GM18502 (cell line): ENCODE measurements at regions not wholly inside any gene's neighbourhood (a gene's known extent, or its start where the extent isn't known, plus 50 kb on each side); places are given as distances from the start of the nearest gene placed in this dataset.

Source experiments
- ATAC-seq: cut with Tn5 transposase; IDR thresholded peaks from one replicate; pipeline ENCODE4 v1.9.1; 2021; ENCODE audit warnings: mild to moderate bottlenecking; ENCODE audit not compliant: unreplicated experiment, poor library complexity

DNA sequence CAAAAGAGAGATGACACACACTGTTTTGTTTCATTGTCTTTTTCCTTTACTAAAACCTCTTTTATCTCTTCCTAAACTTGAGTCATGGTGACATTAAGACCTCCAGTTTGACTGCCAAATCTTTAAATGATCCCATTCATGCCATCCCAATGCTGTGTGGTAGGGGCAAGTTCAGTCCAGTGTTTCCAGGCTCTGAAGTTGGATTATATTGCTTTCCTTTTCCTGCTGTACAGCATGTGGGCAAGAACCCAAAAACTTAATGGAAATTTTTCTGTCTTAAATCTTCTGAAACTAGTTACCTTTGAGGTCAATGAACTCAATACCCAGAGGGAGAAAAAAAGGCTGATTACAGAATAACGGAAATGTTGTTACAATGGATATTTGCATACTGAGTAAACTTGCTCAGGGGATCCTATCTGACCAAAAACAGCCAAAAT is 187.1 kb upstream of the FAR2 start:
- no peak for ATAC-seq

DNA sequence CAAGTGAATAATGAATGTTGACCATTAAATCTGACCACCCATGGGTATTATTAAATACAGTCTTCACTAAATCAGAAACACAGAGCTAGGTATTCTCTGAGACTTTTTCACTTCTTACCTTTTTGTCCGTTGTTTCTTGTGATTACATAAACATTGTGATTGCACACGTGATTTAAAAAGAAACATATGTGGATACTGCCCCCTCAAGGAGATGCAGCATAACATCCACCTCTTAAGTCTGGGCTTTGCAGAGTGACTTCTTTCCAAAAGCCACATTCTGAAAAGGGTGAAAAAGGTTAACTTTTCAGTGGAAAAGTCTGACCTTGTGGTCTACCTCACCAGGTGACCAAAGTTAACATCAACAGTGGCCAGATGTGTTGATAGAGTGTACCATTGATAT is 185.5 kb upstream of the FAR2 start:
- ATAC-seq: no peak

DNA sequence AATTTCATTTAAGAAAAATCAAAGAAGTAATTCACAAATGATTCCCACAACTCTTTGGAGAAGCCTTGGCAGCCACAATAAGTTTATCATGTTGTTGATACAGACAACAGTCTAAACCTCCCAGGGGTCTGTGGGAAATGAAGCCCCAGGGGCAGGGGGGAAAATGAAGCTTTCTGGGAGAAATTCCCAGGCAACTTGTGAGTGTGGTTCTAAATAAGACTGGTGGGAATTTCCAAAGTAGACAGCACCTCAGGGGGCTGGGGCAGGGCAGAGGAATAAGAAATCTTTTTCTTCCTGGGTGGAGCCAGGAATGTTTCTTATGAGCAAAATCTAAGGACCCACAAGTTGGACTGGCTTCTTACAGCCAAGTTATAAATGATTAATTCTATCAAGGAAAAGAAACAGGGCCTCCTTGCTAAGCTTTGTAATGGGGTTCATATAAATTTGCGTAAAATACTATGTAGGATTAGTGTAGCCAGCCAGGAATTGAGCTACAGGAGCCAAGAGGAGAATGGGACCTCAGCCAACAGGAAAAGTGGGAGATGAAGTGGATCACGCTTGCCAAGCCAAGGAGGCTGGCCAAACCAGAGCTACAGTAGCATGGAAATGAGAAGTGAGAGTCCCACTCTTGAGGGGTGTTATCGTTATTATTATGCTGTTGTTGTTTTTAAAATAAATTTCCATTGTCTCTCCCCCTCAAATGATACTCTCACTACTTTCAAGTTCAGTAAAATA is 182.9 kb upstream of the FAR2 start:
- no peak for ATAC-seq

DNA sequence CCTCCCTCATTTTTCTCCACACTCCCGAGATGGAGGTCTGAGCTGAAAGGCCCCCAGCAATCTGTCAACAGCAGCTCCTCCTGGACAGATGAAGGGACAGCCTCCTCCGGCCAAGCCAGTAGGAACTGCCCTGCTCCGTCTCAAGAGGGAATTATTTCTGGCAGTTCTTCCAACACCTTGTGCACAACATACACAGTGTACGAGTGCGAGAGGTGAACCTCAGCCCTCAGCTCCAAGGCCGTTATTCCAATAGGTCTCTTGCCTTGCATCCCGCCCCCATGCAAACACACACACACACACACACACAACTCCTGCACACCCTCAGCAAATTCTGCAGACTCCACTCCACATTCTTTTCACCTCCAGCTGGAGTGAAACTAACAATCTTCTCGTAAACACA is 181.7 kb upstream of the FAR2 start:
- no peak for ATAC-seq

DNA sequence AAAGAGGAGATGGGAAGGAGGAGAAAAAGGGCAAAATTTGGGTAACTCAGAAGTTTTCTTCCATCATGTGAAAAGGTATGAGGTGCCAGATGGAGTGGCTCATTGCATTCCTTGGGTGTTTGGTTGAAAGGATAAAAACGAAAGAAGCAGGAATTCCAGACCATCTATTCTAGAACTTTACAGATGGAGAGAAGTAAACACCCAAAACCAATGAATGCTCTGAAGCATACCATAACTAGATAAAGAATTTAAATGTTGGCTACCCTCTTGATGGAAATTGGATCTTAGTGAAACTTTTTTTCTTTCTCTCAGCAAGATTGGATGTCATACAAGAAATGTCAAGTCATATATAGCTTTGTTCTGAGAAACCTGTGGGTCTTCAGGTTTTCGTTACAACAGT is 175.6 kb upstream of the FAR2 start:
- no peak for ATAC-seq

DNA sequence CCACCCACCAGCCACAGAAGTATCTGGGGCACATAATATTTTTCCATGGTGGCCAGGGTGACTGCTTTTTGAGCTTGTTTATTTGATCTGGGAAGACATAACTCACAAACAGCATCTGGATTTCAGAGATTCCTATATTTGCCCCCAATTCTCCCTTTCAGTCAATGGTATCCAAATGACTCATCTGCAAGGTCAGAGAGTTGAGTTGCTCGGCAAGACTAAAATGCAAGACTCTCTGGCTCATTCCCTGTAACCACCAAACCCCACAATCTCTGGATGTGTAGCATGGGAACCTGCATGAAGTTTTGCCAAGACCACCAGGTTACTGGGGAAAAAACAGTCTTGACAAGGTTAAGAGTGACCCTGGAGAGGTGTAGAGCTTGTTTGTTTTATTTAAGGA is 174.9 kb upstream of the FAR2 start:
- no peak for ATAC-seq

DNA sequence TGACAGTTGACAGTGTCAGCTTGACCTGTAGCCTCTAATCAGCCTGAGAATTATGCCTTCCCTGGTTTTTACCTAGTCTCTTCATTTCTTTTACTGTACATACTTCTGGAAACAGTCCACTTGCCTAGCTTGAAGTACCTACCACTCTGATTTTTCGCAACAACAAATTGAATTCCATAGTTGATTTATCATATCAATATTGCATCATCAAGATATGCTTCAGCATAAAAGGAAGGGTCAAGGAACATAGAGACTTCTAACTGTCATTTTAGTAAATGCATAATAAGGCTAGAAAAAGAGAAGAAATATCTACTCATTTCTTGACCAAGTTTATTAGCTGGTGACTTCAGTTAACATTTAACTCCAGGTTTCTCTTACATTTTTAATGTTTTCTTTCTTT is 174.2 kb upstream of the FAR2 start:
- ATAC-seq: no peak

DNA sequence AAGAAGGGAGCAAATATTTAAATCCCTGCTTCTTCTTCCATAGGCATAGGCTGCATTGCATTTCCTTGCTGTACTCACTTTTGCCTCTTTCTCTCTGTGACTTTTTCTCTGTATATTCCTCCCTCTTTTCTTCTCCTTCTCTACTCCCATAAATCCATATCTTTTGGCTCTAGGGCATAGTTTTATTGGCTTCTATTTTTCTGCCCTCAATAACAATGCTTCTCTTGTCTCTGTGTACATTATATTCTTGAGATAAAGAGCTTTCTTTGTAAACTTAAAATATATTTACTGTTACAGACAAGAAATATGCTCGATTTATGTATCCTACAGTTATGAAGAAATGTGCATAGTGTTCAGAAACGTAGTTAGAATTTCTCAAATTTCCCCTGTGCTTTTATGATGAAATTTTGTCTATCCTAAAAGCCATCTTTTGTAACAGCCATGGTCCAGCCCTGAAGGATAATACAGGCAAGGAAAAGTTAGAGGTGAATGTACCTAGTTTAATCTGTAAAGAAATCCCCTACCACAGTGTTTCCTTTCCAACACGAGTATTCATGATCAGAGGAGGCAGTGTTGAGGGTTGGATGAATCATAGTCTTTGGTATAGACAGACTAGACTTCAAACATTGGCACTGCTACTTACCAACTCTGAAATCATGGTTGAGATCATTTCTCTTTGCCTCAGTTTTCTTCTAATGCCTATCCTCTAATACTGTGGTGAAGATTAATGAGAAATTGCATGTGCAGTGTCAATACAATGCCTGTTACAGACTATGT is 173.3 kb upstream of the FAR2 start:
- no peak for ATAC-seq

DNA sequence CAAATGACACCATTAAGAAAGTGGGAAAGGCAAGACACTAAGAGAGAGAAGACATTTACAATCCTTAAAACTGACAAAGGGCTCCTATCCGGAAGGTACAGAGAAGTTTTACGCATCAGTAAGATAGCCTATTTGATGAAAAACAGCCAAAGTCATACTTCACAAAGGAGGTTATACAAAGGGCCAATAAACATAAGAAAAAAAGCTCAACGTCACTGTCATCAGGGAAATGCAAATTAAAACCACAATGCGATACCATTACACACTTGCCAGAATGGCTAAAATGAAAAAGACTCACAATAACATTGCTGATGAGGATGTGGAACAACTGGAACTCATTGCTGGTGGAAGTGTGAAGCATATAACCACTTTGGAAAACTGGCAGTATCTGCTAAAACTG is 168.6 kb upstream of the FAR2 start:
- ATAC-seq: no peak

DNA sequence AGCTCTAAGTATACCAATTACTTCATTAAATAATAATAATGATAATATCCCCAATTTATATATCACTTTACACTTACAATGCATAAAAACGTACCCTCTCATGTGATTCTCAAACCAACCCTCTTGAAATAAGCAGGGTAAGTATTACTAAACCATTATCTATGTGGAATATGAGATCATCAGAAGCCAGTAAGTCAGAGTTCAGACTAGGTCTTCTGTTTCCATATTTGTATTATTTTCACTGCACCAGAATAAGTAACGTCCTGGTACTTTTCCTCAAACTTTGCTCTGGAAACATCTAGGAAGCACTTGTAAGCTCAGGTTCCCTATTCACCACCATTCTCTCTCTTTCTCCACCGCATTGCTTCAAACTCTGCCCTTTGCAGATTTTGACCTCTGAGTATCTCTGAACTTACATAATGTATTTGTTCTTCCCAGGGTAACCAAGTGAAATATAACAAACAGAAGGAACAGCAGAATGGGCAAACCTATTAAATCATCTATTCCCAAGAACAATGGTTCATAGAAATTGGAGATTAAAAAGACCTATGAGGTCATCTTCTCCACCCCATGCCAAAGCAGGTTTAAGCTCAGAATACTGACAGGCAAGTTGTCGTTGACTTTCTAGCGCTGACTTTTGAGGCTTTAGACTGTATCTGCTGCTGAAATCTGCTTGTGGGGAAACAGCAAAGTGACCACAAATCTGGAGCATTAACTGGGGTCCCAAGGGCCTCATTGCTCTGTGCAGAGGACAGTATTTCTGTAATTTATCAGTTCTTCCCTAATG is 161.3 kb upstream of the FAR2 start:
- ATAC-seq: no peak

DNA sequence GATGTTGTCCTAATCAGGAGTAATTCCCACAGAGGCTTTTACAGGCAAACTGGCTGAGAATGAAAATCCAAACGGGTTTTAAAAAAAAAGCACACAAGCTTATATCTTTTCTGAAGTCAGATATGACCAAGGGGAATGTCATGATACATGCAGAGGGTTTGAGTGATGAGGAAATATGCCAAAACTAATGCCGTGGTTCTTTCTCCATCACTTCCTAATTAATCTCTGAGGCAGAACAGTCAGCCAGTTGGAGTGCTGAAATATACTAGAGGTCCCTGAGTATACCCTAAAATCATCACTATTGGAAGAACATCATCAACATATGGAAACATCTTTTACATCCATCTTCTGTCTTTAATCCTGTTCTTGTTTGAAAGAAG is 160.8 kb upstream of the FAR2 start:
- ATAC-seq: no peak

DNA sequence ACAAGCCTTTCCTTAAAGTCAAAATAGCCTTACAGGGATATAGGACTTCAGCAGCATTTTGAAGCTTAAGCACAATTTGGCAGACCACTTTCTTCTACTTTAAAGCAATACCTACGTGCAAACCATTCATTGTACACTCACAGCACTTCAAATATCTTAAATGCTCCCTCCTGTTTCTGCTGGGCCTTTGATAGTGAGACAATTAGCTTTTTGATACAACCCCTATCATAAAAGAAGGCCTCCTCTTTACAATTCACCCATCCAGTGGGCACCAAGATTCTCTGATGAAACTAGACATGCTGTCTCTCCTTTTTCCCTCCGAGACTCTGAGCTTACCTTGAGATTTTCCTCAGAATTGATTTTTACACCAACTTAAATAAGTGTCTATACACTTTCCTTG is 157.5 kb upstream of the FAR2 start:
- no peak for ATAC-seq

DNA sequence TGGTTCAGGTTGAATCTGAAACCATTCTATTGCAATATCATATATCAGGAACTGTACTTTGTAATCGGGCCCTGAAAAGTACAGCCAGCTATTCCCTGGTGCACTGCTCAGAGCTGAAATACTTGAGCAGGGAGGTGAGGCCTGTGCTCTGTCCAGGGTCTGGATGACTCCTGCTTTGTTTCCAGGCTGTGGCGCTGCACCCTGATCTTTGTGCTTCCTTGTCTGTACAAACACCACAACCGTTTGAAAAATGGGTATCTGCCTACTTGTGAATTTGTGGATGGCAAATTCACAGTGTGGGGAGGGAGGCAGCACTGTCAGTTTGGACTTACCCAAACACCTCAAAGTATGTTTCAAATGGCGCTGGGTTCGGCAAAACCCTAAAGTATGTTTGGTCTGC is 155.4 kb upstream of the FAR2 start:
- no peak for ATAC-seq

DNA sequence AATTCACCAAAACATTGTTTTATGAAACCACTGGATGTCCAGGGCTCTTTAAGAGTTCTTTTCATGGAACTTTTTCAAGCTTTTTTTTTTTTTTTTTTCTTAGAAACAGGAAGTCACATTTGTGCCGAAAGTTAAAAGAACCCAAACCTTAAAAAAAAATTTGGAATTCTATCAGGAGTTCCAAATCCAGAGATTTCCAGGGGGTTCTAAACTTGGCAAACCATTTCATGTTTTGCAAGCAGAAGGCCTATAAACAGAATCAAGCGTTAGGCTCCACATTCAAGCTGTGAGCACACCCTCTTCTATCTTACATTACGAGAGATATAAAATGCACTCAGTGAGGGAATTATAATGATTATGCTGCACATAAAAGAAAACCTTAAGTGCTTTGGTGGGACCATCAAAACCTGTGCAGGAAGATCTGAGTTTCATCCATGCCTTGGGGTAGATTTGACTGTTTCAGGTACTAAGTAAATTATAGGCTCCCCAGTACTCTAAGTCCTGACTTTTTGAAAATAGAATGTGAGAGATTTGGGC is 154.8 kb upstream of the FAR2 start:
- ATAC-seq: no peak

DNA sequence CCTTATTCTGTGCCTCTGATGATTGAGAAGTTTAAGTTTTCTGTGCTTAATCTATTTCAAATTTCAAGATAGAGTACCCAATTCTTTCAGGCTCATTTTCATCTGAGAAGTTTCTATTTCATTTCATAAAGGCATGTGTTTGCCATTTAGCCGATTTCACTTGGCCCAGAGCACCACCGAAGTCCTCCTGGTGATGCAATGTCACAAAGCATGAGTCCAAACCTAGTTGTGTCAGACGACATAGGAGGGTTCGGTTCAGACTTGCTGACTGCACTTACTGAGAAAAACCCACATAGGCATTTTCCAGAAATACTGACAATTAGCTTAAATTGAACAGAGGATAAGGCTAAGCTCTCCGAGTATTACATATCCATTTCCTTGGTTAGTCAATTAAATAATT is 152.4 kb upstream of the FAR2 start:
- no peak for ATAC-seq

DNA sequence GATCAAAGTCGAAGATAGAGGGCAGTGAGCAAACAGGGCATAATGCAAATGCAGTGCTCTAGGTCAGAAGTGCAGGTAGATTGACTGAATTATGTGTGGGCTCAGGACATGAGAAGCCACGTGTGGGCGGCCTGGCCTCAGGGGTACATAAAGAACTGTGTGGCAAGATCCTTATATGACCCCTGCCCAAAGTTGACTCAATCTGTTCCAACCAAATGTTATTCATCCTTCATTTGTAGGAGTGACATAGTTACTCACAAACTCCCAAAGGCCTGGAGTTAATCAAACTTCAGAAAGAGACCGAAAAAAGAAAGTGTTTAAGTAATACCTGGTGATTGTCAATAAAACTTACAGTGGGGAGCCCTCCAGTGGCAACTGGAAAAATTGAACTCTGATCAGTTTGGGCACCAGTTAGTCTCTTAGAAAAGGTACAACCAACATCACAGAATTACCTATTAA is 150.4 kb upstream of the FAR2 start:
- ATAC-seq: peak; percentile 58

DNA sequence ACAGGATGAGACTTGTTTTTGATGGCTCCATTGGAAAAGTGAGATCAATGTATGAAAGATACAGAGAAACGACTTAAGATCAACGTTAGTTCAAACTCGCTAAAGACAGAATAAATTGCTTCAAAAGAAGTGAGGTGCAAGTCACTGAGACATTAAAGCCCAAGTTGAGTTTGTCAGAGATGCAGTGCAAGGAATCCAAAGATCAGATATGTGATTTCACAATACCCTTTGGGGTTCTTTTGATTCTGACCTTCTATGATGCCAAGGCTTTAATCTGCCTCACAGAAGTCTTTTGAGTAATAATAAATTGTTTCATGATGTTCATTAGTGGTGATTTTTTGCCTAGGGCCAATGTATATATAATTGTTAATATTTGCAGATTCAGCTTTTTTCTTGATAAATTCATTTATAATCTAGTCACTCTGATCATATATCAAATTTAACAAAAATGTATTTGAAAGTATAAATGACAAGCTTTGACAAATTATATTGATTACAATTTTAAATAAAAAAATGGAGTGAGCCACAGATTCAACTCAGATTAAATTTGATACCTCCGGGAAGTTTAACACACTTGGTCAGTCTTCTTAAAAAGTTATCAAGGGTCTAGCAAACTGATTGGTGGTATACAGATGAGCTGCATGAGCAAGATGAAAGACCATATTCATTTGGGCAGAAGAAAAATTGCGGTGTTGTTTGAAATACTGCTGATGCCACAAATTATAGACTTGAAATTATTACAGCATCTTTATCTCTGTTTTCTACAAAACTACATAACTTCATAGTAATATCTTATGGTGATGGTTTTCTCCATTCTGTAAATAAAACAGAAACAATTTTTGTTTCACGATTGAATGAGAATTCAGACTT is 144.8 kb upstream of the FAR2 start:
- no peak for ATAC-seq

DNA sequence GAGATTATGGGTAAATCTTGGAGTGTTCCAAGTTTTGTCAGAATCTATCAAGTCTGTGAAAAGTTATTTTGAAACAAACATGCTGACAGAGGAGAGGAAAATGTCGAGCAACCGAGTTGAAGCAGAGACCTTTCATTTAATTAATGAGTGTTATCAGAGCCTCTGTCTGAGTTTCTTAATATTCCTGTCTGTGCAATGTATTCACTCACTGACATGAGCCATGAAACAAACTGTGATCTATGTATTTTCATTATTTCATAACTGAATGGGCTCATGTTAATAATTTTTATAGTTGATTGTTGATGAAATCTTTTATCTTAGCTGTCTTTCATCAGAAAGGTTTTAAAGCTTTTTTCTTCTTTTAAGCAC is 144.2 kb upstream of the FAR2 start:
- no peak for ATAC-seq

DNA sequence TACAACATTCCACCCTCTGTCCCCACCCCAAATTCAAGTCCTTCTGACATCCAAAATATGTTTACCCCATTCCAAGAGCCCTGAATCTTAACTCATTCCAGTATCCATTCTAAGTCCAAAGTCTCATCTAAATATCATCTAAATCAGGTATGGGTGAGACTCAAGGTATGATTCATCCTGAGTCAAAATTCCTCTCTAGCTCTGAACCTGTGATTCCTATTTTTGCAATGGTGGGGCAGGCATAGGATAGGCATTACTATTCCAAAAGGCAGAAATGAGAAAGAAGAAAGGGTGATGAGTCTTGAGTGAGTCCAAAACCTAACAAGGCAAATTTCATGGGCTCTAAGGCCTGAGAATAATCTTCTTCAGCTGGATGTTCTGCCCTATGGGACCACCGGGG is 140.3 kb upstream of the FAR2 start:
- no peak for ATAC-seq

DNA sequence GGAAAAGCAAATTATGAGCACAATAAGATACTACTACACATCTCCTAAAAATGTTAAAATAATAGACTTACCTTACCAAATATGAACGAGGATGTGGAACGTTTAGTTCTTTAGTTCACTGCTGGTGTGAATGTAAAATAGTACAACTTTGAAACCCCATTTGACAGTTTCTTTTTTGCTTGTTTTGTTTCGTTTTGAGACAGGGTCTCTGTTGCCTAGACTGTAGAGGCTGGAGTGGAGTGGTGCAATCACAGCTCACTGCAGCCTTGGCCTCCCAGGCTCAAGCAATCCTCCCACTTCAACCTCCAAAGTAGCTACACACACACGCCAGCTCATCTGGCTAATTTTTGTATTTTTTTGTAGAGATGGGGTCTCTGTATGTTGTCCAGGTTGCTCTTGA is 136.4 kb upstream of the FAR2 start:
- peak; percentile 71 for ATAC-seq
